HK-2 (cell line): ENCODE measurements at regions not wholly inside any gene's neighbourhood (a gene's known extent, or its start where the extent isn't known, plus 50 kb on each side); places are given as distances from the start of the nearest gene placed in this dataset.

Experiments
- DNase-seq: peaks from one replicate; pipeline ENCODE4 v3.0.0-alpha.2; 2018; ENCODE audit not compliant: unreplicated experiment

DNA sequence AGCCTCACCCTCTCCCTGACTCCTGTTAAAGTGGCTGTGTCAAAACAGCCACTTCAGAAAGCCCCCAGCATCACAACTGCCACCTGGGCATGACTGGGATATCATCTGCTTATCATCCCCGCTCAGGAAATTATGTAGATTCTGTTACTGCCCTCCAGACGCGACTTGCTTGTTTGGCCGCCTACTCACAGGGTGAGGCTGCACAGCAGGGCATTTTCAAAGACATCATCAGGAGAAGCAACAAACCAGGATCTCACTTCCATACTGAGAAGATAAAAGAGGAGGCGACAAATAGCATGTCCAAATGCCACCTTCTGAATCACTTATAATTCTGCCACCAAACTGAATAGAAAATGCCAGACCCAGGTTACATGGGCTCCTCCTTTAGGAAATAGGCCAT lies 94.8 kb downstream of the MIS18A start:
- DNase-seq: no peak

DNA sequence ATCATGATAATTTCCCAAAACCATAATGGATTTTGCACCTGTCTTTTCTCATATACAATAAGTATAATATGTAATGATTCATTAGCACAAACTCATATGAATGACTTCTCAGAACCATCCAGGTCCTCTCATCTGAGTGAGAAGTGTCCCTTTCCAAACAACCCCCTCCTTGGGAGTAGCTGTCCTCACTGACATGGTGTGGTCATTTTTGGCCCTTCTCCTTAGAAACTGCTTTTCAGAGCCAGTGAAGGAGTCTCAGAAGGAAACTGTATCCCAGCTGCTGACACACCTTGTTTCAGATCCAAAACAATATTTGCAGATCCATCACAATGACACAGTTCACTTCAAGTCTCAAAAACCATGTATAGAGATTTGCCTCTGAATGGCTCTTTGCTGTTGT lies 95.5 kb downstream of the MIS18A start:
- DNase-seq: no peak

DNA sequence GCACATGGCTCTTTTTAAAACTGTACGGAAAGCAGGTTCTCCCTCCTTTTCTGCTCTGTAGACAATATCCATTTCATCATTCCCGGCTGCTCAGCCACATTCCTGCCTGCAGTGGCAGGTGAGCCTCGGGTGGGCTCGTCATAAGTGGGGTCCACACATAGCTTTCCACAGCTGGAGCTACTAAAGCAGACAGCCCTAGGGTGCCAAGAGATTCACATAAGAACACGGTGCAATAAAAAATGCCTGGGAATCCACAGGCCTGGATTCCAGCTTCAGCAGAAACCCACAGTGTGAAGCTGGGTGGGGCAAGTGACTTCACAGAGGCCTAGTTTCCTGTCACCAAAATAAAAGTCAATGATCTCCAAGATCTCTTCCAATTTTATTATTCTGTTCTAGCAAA lies 96.4 kb downstream of the MIS18A start:
- DNase-seq: no peak

DNA sequence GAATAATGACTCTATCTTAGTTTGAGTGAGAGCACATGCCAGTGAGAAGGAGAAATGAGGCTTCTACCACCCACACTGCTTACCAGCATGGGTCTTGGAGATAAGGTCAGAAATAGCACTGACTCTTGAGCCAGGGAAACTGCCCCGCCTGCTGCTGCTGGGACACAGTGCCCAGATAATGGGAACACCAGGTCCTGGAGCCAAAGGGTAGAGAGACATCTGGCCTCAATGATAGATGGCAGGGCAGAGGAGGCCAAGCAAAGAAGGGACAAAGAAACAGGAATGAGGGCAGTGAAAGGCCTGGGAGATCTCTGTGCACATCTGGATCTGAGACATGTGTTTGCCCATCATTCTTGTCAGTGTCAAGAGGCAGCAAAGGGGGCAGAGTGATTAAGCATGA lies 97.4 kb downstream of the MIS18A start:
- DNase-seq: no peak

DNA sequence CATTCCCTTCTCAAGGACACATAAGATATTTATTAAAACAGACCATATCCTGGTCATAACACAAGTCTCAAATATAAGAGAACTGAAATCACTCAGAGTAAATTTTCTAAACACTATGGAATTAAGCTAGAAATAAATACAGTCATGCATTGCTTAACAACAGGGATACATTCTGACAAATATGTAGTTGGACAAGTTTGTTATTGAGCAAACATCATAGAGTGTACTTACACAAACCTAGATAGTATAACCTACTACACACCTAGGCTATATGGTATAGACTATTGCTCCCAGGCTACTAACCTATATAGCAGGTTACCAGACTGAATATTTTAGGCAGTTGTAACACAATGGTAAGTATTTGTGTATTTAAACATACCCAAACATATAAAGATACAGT lies 104.0 kb downstream of the MIS18A start:
- DNase-seq: no peak

DNA sequence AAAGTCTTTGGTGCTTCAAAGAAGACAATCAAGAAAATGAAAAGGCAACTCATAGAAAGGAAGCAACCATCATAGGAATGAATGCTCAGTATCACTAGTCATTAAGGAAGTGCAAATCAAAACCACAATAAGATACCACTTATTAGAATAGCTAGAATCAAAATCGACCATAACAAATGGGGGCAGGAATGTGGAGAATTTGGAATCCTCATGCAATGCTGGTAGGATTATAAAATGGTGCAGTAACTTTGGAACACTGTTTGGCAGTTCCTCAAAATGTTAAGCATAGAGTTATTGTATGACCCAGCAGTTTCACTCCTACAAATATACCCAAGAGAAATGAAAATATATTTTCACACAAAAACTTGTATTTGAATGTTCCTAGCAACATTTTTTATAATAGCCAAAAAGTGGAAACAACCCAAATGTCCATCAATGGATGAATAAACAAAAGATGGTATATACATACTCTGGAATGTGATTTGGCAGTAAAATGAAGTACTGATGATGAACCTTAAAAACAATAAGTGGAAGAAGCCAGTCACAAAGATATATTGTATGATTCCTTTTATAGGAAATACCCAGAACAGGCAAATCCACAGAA lies 105.6 kb downstream of the MIS18A start:
- DNase-seq: no peak

DNA sequence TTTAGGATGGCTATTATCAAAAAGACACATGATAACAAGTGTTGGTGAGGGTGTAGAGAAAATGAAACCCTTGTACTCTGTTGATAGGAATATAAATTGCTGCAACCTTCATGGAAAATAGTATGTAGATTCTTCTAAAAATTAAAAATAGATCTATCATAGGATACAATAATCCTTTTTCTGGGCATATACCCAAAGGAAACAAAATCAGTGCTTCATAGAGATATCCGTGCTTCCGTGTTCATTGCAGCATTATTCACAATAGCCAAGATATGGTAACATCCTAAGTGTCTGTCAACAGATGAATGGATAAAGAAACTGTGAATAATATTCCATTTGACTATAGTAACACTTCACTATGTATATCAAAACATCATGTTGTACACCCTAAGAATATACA lies 106.7 kb downstream of the MIS18A start:
- no peak for DNase-seq

DNA sequence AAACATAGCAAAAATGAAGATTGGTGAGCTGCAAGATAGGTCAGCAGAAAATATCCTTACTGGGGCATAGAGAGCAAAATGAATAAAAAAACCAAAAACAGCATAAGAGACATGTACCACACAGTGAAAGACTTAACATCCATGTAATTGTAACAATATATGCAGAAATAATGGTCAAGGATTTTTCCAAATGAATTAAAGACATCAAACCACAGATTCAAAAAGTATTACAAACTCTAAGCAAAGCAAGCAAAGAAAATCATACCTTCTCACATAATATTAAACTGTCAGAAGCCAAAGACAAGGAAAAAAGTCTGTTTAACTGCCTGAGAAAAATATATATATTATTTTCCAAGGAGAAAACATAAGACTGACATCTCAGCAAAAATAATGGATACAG lies 111.3 kb downstream of the MIS18A start:
- DNase-seq: no peak

DNA sequence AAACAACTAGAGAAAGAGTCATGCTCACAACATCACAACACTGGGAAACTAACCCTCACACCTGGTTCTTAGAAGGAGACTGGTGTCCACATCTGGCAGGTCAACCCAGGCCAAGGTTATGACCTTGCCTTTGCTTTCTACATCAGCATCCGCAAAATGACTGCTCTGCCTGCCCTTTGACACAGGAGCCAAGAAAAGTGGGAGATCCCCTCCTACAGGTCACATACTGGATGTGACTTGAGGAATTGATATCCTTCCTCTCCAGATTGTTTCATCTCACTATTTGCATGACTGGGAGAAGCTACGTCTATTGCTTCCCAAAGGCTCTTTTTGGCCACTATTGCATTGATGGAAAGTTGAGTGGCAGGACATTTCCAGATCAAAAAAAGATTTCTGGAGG lies 115.5 kb downstream of the MIS18A start:
- no peak for DNase-seq

DNA sequence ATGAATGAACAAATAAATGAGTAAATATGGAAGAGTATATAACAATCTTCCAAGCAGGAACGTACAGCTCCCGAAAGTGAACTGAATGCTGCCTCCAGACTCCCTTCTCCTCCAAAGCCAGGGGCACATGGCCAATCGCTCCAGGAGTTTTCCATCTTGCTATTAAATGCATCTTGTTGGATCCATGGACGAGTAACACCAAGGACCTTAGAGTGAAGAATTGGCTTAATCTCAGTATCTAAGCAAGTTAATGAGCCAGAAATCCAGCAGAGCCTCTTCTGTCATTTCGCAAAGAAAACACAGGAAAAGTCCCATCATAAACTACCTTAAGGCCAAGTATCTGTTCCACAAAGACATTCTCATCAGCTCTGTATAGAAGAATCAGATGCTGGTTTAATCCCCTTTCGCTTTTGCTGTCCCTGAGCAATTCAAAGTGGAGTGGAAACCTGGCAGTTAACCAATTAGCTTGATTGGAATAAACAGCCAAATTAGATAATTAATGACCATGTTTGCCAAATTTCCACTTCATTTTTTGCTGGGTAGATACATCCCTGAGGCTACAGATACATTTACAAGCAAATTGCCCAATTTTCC lies 116.0 kb downstream of the MIS18A start:
- no peak for DNase-seq

DNA sequence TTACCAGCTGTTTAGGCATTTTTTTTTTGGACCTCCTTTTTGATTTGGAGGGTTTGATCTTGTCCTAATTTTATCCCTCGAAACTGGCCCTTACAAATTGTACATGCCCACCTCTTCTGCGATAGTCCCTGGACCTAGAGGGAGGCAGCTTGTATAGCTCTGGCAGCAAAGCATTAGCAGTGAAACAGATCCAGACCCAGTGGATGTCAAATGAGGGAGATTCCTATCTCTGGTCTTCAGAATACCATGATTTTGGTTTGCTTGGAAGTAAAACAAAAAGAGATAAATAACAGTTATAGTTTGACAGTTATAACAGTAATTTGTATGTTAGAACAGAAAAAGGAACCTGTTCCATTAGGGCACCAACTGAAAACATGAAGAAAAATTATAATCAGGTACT lies 123.6 kb downstream of the MIS18A start:
- DNase-seq: no peak

DNA sequence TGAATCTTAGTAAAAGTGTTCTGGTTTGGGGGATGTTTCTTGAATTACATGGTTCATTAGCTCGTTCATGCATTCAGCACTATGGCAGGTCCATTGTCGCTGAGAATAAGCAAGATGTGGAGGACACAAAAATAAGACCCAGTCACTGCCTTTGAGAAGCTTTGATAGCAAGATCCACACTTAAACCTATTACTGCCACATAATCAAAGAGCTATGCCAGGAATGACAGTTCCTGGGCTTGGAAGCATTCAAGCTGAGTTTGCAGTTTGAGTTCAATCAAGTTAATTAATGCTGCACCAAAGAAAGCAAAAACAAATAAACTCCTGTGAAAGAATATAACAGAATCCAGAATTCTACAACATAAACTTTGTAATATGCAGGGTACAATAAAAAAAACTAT lies 131.8 kb downstream of the MIS18A start:
- no peak for DNase-seq

DNA sequence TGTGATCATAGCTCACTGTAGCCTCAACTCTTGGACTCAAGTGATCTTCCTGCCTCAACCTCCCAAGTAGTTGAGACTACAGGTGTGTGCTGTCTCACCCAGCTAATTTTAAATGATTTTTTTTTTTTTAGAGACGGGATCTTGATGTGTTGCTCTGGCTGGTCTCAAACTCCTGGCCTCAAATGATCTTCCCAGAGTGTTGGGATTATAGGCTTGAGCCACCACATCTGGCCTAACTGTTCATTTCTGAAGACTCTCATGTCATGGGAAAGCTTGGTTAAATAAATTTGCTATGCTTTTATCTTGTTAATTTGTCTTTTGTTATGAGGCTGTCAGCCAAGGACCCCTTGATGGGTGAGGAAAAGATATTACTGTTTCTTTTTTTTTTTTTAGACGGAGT lies 134.0 kb downstream of the MIS18A start:
- DNase-seq: no peak

DNA sequence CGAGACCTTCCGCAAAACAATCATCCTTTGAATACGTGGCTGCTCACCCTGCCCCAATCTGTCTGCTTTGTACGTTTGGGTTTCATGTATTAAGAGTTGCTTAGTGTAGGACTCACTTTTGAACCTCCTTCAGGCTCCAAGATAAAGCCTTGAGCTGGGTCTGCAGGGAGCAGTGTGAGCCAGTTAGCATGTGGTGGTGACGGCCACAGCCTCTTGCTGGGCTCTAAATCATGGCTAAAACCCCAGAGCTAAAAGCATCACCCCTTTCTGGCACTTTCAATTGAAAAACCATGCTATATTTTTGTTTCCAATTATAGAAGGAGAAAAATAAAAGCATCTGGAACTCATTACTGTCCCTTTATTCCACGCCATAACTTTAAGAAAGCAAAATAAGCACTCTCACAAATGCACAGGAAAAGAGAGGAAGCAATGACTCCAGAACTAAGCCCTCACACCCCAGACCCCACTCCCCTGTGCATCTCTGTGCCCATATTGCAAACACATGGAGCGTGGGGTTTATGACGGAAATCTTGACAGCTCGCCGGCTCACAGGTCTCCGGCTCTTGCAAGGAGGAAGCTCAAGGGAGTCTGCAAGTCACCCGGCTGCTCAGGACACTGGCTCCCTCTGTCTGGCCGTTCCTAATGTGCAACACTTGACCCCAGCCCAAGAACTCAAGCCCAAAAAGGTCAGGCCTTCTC lies 135.5 kb downstream of the MIS18A start:
- DNase-seq: no peak

DNA sequence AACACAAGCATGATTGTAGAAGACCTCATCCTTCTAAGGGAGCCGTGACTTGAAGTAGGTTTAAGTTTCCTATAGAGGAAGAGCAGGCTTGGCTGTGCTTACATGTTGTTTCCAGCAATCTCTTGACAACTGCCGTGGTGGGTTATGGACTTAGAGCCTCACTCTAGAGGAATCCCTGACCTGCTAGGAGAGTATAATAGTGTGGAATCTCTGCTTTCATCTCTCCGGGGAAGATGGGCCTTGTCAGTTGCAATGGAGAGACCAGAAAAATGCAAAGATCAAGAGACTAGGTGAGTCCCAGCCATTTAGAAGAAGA lies 137.6 kb downstream of the MIS18A start:
- DNase-seq: no peak

DNA sequence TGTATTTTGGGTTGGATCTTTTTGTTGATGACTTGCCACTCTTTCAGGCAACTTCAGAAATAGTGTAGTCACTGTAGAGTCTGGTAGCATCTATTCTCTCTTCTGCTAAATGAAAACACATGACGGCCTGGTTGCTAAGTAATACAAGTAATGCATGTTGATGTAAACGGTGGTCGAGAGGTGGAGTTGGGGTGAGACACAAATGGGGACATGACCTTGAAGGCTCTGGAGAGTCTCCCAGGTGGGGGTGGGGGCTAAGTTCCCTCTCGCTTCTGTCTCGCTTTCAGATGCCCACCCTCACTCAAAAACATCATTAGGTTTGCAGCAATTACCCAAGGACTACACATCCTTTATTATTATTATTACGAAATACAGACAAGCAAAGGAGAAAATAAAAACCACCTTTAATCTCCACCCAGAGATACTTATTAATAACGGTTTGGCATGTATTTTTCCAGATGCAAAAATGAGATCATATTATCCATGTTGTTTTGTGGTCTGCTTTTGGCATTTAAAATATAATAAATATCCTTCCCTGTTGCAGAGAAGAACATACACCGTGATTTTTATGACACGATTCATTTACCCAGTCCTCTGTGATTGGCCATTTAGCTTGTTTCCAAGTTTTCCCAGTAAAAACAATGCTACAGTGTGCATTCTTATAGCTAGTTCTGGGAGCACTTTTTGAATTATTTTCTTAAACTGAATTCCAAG lies 138.1 kb downstream of the MIS18A start:
- DNase-seq: no peak

DNA sequence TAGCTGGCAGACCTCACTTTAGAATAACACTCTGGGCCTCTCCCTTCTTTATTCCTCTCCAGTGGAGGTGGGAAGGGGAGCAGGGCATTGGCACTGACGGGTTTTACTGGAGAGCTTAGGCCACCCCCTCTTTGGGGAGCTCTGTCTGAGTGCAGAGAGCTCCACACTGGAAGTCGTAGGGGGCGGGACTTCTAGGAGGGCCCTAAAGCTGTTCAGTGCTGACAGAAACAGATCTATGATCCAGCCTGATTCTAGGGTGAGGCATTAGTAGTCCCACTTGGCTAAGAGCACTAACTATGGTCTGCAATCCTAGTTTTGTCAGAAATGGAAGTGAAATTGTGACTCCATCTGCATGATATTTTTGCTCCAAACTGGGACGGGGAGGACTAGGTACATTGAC lies 138.7 kb downstream of the MIS18A start:
- DNase-seq: no peak

DNA sequence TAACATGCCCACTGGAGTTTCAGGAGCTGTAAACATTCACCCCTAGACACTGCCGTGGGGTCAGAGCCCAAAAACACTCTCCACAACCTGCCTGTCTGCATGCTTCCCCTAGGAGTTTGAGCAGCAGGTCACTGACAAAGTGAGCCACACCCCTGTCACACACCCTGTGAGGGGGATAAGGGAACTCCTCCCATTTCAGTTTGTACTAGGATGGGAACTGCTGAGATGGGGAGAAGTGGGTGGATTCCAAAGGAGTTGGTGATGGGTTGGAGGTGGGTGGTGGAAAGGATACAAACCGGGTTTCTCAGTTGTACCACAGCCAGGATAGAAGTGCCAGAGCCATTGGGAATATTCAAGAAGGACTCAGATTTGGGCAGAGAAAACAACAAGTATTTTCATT lies 140.2 kb downstream of the MIS18A start:
- DNase-seq: no peak

DNA sequence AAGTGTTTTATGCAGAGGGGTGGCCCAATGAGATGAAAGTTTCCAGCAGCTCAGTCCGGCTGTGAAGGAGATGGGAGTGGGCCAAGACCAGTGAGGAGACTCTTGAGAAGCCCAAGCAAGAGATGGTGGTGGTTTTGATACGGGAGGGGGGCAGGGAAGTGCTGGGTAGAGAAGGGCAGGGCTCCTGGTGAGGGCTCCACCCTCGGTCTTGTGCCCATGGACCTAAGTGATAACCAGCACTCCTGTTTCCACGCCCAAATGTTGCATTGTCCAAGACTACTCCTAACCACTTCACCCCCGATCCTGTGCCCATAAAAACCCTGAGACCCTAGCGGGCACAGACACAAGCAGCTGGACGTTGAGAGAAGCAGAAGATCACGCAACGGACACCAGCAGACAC lies 140.9 kb downstream of the MIS18A start:
- DNase-seq: no peak

DNA sequence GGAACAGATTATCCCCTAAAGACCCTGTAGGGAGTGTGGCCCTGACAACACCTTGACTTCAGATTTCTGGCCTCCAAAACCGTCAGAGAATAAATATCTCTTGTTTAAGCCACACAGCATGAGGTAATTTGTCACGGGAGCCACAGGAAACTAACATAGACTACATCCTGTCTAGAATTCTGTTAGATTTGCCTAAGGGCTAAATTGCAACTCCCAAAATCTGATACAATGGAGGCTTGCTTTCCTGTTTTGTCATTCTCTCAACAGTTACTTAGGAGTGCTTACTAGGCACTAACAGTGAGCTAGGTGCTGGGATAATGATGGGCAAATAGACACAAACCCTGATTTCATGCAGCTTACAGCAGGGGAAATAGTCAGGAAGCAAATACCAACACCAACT lies 141.6 kb downstream of the MIS18A start:
- DNase-seq: no peak

DNA sequence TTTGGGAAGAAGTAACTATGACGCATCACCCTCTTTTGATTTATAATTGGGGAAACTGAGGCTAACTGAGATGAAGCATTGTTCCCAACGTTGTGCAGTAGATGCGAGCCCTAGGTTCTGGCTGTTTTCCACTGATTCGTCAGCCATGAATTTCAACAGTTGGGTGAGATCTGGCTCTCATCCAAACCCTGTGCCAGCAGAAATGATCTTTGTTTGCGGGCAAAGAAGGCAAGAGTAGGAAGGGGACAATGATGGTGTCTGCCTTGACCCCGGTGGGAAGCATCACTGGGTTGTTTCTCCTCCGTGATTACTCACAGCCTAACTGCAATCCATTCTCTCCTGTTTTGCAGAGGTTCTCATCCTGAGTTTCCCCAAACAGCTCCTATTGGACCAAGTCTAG lies 142.3 kb downstream of the MIS18A start:
- DNase-seq: no peak

DNA sequence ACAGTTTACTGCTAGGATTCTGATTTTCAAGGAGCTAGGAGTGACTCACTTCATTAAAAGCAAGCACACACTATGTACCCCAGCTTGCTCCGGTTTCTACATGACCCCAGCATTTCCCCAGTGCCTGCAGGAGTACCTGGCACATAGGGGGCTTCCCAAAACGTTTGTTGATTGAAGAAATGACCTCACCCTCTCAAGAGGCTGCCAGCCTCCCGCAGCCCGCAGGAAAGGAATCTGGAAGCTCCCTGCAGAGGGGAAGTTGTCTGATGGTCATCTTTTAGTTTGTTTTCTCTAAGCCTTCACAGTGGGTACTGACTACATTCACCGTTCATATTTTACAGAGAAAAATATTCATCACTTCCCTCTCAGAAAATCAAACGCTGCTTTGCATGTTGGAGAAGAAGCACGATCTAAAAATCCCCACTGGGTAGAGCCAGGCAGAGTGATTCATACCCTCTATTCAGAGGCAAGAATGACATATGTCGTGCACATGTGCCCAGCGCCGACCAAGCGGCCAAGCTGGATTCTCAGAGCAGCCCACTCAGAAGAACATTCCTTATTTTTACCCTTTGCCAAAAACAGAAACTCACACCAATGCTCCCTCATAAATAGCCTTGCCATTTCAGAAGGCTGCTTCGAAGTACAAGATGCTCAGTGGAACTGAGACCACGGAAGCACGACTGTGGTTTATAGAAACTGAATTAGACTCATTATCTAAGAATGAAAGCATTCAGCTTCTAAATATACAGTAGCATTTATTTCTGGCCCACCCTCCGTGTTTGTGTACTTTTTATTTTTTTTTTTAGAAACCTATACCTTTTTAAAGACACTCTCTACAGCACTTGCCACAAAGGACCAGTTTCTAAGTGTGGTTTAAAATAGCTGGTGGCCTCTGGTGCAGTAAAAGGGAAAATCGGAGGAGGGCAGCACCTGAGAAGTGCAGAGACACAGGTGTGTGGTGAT lies 143.2 kb downstream of the MIS18A start:
- DNase-seq: no peak
